HG03095 (cell line): ENCODE measurements at regions not wholly inside any gene's neighbourhood (a gene's known extent, or its start where the extent isn't known, plus 50 kb on each side); places are given as distances from the start of the nearest gene placed in this dataset.
A peak's percentile ranks its signal among the peaks of the same experiment; 100 is the strongest.
"Not testable (repeated sequence)": the region's sequence is repeated elsewhere in the genome, so short reads cannot be mapped to it uniquely, and the experiment has no call there.

Source experiments
- ATAC-seq: cut with Tn5 transposase; IDR thresholded peaks from one replicate; pipeline ENCODE4 v1.9.1; 2021; ENCODE audit warnings: moderate library complexity; ENCODE audit not compliant: unreplicated experiment

DNA sequence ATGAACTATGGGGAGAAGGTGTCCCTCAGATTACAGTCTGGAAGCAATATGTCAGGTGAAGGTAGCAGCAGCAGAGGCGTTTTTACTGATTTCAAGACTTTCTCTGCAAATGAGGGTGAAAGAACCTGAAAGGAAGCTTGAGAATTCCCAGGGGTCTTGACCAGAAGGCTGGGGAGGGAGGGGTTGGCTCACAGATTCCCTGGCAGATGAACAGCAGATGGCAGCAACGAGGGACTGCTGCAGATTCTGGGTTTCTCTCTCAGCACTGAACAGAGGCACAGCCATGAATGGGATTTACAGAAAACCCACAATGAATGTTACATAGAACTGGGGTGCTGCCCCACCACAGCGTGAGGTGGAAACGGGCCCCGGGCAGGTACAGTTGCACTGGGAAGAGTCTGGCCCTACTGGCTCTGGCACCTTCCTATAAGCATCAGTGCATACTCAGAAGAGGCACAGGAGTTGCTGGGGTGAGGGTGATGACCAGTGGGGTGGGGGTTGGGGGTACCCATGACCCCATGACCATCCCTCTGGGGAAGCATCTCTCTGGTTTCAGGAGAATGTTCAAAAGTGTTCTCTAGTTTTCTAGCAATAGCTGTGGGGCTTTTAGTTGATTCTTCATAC lies 317.8 kb downstream of the SH2D4B start:
- no peak for ATAC-seq

DNA sequence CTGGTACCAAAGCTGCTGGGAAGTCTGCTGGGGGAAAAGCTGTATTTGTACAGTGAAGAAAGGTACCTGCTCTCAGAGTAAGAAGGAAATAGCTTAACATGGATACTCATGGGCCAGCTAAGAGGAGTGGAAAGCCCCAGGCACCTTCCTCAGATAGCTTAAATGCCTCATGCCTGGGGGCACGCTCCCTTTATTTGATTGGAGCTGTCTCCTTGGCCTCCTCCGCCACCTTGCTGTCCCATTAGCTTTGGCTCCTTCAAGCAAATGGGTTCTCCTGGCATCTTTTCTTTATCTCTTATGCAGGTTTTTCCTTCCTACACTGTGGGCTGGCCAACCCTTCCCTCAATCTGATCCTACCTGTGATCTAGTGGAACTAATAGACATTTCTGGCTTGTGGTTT lies 318.5 kb downstream of the SH2D4B start:
- no peak for ATAC-seq

DNA sequence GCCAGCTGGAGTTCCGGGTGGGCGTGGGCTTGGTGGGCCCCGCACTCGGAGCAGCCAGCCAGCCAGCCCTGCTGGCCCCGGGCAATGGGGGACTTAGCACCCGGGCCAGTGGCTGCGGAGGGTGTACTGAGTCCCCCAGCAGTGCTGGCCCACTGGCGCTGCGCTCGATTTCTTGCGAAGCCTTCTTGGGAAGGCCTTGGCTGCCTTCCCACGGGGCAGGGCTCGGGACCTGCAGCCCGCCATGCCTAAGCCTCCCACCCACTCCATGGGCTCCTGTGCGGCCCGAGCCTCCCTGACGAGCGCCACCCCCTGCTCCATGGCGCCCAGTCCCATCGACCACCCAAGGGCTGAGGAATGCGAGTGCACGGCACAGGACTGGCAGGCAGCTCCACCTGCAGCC lies 321.6 kb downstream of the SH2D4B start:
- ATAC-seq: not testable (repeated sequence)

DNA sequence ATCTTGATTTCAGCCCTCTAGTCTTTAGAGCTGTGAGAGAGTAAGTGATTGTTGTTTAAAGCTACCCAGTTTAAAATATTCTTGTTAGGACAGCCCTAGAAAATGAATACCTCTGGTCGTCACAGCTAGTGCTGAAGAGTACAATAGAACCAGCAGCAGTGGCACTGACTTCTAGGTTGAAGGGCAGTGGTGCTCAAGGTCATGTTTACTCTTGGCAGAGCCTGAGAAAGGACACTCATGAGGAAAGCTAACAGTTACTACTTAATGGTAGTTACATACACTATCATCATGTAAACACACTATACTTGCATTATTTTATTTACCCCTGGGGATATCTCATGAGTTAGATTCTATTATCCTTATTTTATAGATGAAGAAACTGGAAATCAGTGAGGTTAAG lies 323.0 kb downstream of the SH2D4B start:
- no peak for ATAC-seq

DNA sequence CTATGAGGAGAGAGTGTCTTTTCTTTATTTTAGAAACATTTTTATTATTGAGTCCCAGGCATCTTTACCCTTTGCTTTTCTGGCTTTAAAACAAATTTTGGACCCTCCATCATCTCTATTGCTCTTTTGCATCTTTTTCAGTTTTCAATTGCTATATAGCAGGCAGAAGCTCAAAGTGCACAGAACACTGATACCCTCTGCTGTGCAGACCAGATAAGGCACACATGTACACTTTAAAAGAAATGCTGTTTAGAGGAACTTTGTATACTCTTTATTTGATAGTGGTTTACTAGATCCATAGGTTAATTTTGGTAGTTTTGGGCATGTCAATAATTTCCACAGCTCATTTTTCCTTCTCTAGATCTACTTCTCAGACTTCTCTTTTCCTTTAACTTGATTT lies 324.2 kb downstream of the SH2D4B start:
- ATAC-seq: no peak

DNA sequence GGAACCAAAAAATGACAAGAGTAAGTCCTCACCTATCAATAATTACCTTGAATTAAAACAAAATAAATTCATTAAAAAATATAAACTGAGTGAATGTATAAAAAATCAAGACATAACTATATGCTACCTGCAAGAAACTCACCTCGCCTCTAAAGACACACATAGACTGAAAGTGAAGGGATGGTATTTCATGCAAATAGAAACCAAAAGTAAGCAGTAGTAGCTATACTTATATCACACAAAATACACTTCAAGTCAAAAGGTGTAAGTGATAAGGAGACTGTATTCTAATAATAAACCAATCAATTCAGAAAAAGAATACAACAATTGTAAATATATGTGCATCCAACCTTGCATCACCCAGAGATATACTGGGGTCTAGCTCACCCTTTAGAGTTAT lies 332.6 kb downstream of the SH2D4B start:
- peak; percentile 91 for ATAC-seq

DNA sequence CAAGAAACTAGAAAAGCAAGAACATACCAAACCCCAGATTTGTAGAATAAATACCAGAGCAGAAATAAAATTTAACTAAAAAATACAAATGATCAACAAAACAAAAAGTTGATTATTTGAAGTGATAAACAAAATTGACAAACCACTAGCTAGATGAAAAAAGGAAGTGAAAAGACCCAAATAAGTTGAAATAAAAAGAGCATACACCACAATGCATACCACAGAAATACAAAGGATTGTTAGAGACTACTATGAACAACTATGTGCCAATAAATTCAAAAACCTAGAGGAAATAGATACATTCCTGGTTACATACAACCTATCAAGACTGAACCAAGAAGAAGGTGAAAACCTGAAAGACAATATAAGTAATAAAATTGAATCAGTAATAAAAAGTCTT lies 333.4 kb downstream of the SH2D4B start:
- no peak for ATAC-seq

DNA sequence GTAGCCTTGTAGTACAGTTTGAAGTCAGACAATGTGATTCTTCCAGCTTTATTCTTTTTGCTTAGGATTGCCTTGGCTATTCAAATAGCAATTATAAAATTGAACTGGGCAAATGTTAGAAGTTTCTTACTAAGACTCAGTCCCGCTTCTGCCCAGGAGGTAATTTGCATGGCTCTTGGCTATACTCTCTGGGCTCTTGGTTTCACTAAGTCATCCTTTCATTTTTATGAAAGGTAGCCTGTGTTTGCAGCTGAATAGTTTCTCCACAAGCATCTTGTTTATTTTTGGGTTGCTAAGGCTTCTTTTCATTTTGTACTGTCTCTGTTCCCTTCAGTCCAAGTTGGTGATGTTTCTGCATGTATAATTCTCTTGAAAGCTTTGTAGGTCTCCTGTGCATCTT lies 340.6 kb downstream of the SH2D4B start:
- no peak for ATAC-seq

DNA sequence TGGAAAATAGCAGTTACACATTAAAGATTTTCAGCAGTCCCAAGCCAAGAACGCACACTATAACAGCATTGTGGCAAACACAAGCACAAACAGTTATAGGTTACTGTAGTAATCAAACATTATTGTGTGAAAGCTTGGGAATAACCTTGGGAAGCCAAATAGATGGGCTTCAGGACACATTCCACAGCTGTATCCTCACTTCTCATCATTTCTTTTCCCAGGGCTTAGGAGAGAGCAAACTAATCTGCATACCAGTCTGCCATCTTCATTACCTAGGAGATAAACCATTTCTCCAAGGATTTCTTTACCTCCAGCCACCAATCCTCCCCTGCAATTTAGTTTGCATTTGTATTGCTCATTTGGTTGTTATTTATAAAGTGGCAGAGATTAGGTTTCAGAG lies 352.4 kb downstream of the SH2D4B start:
- no peak for ATAC-seq

DNA sequence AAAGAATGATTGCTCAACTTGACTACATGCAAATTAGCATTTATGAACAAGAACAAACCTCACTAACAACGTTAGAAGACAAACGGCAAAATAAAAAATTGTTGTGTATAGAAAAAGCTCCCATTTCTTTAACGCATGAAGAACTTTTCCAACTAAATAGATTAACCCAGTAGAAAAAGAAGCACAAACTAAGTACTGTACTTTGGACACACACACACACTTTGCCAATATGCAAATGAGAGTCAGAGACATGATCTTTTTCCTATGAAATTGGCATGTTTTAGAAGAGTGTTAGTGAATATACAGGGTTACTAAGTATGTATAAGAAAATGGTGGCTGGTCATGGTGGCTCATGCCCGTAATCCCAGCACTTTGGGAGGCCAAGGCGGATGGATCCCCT lies 355.6 kb downstream of the SH2D4B start:
- no peak for ATAC-seq

DNA sequence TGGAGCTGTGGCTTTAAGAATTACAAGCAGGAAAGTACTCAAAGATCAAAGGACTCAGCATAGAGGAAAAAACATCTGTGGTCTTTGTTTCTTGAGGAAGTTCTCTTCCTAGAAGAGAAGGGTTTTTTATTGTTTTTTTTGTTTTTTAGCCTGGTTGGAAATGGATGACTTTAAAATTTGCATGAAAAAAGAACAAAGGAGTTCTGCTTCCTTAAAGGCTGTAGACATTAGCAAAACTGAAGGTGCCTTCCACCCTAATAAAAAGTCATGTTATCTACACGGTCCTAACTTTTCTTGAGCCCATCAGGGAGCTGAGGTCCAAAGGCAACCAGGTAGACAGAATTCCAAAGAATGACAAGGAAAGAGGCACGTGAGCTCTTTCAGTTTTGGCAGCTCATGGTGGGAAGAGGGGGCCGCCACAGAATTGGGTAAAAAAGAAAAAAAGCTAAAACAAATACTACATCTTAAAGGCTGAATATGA lies 356.6 kb downstream of the SH2D4B start:
- no peak for ATAC-seq

DNA sequence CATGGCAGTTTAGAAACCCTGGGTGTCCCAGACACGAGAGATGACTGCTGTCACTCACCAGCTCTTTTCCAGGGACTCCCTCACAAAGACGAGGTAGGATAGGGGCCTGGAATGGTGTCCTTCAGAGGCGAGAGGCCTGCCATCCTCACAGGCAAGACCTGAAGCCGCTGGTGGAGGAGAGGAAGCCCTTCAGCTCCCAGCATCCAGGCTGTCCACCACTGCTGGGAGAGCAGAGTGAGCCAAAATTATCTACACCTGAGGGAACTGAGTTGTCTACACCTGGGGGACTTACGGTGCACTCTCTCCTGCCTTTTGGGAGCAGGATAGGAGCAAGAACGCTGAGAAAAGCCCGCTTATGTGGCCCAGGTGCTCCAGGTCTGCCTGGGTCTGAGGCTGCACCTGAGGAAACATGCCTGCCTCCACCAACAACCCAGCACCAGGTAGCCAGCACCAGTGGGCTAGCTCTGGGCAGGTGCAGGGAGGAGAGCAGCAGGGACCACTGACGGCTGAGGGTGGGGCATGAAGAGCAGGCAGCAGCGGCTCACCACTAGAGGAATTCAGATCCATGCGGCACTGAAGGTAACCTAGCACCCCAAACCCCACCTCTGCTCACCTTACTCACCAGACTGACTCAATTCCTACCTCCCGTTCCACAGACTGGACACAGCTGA lies 357.2 kb downstream of the SH2D4B start:
- no peak for ATAC-seq

DNA sequence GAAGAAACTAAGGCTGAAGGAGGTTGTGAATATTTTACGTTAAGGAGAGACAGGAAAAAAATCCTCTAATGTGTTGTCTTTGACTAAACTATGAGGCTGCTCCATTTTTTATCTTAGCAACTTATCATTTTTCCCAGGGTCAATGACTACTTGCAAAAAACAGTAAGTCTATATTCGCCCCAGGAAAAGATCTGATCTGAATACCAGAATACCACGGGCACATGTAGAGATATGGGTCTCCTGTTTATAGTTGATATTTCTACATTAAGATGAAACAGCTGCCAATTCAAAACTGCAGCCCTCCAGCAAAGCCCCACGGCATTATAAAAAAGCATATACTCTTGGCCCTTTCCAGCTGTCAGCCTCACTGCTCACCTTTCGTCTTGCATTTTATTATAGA lies 358.4 kb downstream of the SH2D4B start:
- no peak for ATAC-seq

DNA sequence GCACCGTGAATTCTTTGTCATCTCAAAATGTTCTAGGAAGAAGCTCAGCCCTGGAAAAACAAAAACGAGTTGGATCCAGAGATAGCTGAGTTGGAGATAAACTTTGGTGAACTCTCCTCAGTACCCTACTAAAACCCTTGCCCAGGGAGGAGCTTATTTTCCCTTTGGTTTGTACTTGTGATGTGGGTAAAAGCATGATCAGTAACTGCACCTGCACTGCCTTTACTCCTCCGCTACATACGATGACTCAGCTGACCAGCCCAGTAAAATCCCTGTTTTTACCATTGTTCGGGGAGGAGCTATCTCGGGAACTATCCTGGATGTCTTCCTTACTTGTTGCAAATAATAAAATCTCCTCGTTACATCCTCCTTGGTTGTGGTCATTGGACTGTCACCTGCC lies 359.3 kb downstream of the SH2D4B start:
- no peak for ATAC-seq

DNA sequence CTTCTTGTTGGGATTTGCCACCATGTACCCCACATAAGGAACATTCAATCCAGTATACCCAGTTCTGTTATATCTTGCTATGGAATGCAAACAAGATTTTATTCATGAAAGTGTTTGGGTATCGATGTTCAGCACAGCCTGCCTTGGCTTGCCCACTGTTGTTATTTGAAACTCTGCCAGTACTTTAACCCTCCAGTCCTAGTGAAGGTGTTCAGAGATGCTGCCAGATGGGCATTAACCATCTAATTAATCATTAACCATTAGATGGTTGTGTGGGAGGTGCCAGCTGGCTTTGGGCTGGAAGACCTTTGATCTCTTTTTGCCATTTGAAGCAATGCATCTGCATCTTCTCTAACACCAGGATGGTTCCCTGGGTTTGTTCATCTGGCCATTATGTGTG lies 363.0 kb downstream of the SH2D4B start:
- ATAC-seq: no peak

DNA sequence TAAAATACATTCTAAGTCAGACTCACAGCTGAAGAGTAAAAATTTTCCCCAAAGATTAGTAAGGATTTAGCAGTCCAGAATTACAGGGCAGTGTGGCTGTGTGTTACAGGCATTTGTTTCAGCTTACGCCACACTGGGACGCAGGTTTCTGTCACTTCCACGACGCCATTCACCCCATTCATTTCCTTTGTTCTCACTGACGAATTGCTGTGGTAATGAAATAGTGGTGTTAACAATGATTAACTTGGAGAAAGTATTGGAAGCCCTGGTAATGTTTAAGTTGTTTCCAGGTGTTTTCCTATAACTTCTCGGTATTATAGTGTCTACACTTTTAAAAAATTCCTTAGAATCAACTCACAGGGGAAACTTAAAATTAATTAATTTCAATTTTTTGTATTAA lies 370.9 kb downstream of the SH2D4B start:
- no peak for ATAC-seq

DNA sequence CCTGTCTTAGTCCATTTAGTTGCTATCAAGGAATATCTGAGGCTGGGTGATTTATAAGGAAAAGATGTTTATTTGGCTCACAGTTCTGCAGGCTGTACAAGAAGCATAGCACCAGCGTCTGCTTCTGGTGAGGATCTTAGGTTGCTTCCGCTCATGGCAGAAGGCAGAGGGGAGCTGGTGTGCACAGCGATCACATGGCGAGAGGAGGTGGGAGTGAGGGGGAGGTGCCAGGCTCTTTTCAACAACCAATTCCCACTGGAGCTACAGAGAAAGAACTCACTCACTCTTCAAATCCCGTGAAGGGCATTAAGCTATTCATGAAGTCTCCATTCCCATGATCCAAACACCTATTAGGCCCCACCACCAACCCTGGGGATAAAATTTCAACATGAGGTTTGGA lies 371.6 kb downstream of the SH2D4B start:
- no peak for ATAC-seq

DNA sequence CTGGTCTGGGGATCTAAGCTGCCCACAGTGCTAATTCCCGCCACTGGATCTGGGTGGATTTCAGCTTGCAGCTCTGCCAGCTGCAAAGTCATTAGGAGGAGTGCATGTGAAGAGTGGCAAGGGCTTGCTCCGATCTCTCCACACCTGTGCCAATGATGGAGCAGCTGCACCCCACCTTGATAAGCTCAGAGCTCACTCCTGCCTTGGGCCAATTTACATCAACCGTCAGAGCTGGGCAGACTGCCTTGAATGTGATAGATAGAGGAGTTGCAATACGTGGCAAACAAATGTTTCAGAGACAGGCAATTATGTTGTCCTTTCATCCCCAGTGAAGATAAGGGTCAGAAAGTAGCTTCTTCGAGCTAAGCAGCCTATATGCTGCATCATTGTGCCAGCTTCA lies 379.9 kb downstream of the SH2D4B start:
- no peak for ATAC-seq

DNA sequence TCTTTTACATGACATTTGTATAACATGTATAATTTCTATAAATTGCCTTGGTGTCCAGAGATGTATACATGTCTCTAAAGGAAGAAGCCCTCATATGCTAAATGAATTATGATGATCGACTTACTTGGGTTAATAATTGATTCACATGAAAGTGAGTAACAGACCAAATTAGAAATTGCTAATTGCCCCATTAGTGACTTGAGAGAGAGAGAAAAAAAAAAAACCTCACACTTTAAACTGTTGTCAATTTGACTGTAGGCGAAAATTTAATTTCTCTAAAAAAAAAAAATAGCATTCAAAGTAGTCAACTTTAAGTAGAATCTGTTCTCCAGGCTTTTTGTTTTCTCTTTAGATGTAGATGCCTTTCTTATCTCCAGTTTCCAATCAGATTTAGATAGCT lies 383.3 kb downstream of the SH2D4B start:
- ATAC-seq: no peak

DNA sequence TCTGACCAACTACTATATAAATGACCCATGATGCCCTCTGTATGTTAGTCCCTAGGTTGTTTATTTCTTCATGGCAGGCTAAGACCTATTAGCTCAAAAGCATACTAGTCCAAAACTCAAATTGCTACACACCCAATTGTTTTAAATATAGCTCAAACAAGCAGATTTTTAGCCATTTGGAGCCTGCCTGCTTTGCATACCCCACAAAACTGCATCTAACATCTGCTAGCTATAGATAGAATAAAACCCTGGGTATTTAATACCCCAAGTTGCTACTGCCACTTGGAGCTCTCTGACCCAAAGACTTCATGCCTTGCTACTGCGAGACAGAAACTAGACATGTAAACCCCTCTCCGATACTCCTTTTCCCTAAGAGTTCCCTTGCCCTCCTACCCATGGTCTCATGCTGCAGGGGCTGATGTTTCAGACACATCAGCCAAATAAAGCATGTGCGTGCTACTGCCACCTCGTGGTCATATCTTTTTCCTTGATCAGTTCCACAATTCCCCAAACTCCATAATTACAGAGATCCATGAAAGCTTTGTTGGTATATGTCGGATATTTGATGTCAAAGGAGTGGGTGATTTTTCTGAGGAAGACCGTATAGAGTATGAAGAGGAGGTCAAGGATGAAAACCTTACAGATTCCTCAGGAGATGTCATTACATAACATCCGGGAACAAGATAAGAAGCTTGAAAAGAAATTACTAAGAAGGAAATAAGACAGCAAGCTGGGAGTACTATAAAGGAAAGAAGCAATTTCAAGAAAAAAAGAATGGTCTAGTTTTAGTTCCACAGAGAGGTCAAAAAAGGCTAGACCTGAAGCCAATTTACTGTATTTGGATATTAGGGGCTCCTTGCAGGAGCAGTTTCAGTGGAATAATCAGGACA lies 386.6 kb downstream of the SH2D4B start:
- ATAC-seq: no peak

DNA sequence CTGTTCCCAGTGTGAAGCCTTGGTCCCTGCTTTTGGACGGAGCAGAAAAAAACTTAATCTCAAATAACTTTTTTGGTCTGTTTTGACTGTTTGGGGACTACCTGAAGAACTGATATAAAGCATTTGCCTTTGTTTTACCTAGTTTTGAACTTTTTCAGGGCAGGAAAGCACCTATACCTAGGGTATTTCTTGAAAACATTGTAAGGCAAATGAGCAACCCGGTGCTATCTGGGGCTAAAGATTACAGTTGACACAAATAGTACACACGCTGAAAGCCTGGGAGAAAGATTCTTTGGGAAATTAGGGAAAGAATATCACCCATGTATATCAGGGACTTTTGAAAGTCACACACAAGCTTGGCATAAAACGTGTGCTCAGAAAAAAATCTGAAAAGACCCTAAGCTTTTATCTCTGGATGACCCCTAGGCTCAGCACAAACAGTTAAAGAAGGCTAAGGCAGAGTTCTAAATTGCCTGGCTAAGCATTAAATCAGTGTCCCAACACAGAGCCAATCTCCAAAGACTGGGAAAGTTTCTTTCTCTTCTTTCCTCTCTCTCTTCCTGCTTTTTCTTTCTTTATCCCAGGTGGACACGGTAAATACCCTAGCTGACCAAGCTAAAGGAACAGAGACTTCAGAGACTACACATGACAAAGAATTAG lies 389.8 kb downstream of the SH2D4B start:
- ATAC-seq: no peak
